ENCODE measurements at regions not wholly inside any gene's neighbourhood (a gene's known extent, or its start where the extent isn't known, plus 50 kb on each side); places are given as distances from the start of the nearest gene placed in this dataset.
"Not testable (repeated sequence)": the region's sequence is repeated elsewhere in the genome, so short reads cannot be mapped to it uniquely, and the experiment has no call there.

- intact Hi-C loops (cut with DNase I, micrococcal nuclease): no loop called here
- ATAC-seq (no peak), DNase-seq (no peak)
Observed at GRCh38 chr1:223011505-223011856, 131.6 kb downstream of the TLR5 start.

DNA sequence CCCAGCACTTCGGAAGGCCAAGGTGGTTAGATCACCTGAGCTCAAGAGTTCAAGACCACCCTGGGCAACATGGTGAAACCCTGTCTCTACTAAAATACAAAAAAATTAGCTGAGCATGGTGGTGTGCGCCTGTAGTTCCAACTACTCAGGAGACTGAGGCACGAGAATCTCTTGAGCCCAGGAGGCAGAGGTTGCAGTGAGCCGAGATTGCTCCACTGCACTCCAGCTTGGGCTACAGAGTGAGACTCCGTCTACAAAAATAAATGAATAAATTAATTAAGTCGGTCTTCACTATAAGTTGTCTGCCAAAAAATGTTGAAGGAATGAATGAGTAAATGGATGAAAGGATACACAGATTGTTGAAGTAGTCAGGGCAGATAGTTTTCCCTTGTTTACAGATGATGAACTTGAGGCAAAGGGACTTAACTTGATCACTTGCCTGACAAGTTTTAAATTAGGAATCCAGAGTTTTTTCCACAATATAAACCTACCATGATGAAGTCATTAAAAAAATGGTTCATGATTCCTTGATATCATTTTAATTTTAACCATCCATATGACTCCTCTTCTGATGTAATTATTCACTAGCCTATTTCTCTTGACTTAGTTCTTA, 130.8 kb downstream of the TLR5 start:
- intact Hi-C loops (cut with DNase I, micrococcal nuclease): no loop called here
- no peak for DNase-seq
- ATAC-seq: no peak

GRCh38 chr1:223012938-223013337, 130.1 kb downstream of the TLR5 start:
- intact Hi-C loops (cut with DNase I, micrococcal nuclease): no loop called here
- ATAC-seq (no peak), DNase-seq (no peak)

GRCh38 chr1:223014142-223014873, 128.7 kb downstream of the TLR5 start:
- intact Hi-C loops (cut with DNase I, micrococcal nuclease): no loop called here
- ATAC-seq (no peak), DNase-seq (no peak)

- intact Hi-C loops (cut with DNase I, micrococcal nuclease): no loop called here
- no peak for ATAC-seq
- no peak for DNase-seq
Observed at GRCh38 chr1:223016381-223016780, 126.7 kb downstream of the TLR5 start.

DNA sequence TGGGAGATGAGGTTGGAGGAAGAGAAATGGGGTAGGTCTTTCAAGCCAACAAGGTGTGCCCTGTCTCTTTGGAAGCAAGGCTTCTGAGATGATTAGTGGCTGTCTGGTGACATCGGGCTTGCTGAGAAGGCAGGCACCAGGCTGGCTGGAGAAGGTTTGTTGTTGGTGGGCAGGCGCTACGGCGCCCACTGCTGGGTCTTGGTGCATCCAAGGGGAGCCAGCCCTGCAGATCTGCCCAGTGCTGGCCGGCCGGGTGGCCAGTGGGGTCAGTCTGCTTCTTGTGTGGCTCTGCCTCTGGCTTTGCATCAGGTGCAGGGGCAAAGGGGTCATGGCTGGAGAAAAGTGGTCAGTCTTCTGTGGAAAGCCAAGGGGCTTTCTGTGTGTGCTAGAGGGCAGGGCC, 126.2 kb downstream of the TLR5 start:
- intact Hi-C loops (cut with DNase I, micrococcal nuclease): no loop called here
- ATAC-seq: no peak
- no peak for DNase-seq

DNA sequence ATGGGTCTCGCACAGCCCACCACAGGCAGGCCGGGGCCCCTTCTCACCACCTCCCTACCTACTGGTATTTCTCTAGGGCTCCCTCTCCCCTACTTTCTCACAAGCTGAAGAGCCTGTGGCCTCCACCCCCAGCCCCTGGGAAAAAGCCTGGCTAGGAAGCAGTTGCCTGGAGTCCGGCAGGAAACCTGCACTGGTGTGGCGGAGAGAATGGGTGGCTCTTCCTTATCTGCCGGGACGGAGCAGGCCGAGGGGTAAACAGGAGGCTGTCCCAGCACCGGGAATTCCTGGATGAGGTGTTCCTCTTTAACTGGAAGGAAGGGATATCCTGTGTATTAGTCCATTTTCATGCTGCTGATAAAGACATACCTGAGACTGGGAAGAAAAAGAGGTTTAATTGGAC, 125.8 kb downstream of the TLR5 start:
- intact Hi-C loops (cut with DNase I, micrococcal nuclease): no loop called here
- ATAC-seq: no peak
- DNase-seq: no peak

DNA sequence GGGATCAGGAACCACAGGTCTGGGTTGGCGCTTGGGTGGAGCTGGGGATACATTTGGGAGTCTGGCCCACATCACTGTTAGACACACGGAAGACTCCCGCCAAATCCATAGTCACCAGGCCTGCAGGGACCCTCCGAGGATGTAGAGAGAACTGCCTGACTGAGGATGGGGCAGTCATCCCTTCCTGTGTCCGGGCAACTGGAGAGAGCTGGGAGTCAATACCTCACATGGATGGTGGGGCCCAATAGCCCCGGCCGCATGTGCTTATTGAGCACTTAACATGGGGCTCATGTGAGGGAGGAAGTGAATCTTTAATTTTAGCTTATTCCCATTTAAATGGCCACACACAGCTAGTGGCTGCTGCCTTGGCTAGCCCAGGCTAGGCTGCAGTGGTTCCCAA, 124.5 kb downstream of the TLR5 start:
- DNase-seq: no peak
- ATAC-seq: no peak
- intact Hi-C loops (cut with DNase I, micrococcal nuclease): no loop called here

DNA sequence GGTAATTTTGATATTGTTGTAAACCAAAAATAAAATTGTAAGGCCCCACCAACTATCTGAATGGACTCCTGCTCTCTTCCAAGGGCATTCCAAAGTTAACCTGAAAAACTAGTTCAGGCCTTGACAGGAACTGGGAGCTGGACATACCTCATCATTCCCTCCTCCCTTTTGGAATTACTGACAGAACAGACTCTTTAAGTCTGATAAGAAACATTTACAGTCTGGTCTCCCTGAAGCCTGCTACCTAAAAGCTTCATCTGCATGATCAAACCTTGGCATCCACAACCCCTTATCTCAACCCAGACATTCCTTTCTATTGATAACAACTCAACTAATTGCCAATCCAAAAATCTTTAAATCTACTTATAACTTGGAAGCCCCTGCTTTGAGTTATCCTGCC, 123.8 kb downstream of the TLR5 start:
- ATAC-seq: no peak
- DNase-seq: no peak
- intact Hi-C loops (cut with DNase I, micrococcal nuclease): no loop called here

- ATAC-seq (no peak), DNase-seq (no peak)
- intact Hi-C loops (cut with DNase I, micrococcal nuclease): no loop called here
Observed at GRCh38 chr1:223020770-223021169, 122.3 kb downstream of the TLR5 start.

GRCh38 chr1:223022641-223023473, 120.2 kb downstream of the TLR5 start:
- intact Hi-C loops (cut with DNase I, micrococcal nuclease): no loop called here
- DNase-seq (no peak), ATAC-seq (peak; percentile 25)

- no peak for DNase-seq
- intact Hi-C loops (cut with DNase I, micrococcal nuclease): no loop called here
- ATAC-seq: no peak
Observed at GRCh38 chr1:223023863-223024262, 119.2 kb downstream of the TLR5 start.

DNA sequence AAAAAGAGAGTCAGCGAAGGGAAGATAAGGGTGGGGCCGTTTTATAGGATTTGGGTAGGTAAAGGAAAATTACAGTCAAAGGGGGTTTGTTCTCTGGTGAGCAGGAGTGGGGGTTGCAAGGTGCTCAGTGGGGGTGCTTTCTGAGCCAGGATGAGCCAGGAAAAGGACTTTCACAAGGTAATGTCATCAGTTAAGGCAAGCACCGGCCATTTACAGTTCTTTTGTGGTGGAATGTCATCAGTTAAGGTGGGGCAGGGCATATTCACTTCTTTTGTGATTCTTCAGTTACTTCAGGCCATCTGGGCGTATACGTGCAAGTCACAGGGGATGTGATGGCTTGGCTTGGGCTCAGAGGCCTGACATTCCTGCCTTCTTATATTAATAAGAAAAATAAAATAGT, 118.6 kb downstream of the TLR5 start:
- DNase-seq; ATAC-seq; intact Hi-C loops (cut with DNase I, micrococcal nuclease): not testable (repeated sequence)

DNA sequence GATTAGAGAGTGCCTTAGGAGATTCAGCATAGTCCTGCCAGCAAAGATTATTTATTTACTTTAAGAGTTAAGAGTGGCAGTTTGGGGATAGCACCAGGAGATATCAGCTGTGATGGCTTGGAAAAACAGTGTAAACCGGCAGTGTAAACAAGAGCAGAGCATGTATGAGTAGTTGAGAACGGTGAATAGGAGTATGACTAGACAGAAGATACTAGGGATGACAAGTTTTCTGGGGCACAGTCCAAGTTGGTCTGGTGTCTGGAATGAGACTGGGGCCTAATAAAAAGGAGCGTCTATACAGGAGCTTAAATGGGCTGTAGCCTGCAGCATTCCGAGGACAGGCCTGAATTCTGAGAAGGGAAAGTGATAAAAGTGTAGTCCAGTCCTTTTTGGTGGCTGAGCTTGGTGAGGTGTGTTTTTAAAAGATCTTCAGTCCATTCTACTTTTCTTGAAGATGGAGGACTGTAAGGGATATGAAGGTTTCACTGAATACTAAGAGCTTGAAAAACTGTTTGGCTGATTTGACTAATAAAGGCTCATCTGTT, 117.8 kb downstream of the TLR5 start:
- DNase-seq; intact Hi-C loops (cut with DNase I, micrococcal nuclease); ATAC-seq: not testable (repeated sequence)

DNA sequence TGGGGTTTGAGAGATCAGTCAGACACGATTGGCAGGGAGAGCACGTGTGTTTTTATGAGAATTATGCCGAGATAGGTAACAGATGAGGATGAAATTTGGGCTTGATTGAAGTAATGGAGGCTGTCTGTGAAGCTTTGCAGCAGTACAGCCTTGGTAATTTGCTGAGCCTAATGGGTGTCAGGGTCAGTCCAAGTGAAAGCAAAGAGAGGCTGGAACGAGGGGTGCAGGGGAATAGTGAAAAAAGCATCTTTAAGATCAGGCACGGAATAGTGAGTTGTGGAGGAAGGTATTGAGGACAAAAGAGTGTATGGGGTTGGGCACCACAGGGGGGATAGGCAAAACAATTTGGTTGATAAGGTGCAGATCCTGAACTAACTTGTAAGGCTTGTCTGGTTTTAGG, 116.4 kb downstream of the TLR5 start:
- intact Hi-C loops (cut with DNase I, micrococcal nuclease); ATAC-seq; DNase-seq: not testable (repeated sequence)

- ATAC-seq (no peak), DNase-seq (no peak)
- intact Hi-C loops (cut with DNase I, micrococcal nuclease): no loop called here
Observed at GRCh38 chr1:223029985-223030769, 112.9 kb downstream of the TLR5 start.

DNA sequence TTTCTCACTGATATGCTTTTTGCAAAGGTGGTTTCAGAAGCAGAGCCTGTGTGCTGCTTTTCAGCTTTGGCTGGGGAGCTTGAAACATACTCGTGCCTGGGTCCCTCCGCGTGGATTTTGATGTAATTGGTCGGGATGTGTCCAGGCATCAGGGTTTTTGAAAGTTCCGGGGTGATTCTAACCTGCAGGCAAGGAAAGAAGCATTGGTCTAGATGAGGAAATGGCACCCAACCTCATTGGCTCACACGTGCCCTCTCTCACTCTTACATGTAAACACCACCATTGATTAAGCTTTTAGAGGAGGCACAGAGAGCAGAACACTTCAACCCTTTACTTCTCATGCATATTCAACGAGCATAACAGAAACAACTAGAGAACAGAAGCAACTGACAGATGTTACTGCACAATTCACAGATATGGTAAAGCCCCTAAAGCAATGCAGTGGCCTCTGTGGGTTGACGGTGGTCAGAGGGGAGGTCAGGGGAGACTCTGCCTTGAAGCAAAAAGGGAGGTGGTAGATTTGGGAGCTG, 112.1 kb downstream of the TLR5 start:
- DNase-seq (no peak), ATAC-seq (no peak)
- intact Hi-C loops (cut with DNase I, micrococcal nuclease): no loop called here

GRCh38 chr1:223031733-223032601, 111.1 kb downstream of the TLR5 start:
- ATAC-seq: peak; percentile 56

More at GRCh38 chr1:223031733-223032601, 111.1 kb downstream of the TLR5 start:
- no peak for DNase-seq
- intact Hi-C loops (cut with DNase I, micrococcal nuclease): no loop called here

Data from left colon (tissue), 2 donors.